GM12878 (cell line): ENCODE measurements at regions not wholly inside any gene's neighbourhood (a gene's known extent, or its start where the extent isn't known, plus 50 kb on each side); places are given as distances from the start of the nearest gene placed in this dataset.

Experiments used
- ATAC-seq: fragments of 200-7000 bp; cut with Tn5 transposase; 3 replicates; pipeline ENCODE4 v1.9.1; 2020; ENCODE audit warnings: mild to moderate bottlenecking, moderate library complexity
- BruUV-seq: library from RNA; stranded (reverse); fragments of 400-500 nt; replicated peaks from 2 replicates; lab custom pipeline; 2021; lab: Mats Ljungman, UMichigan
- CTCF ChIA-PET: fragments of 300-600 bp; sonication (Branson Sonifier 250); formaldehyde crosslinking; extraction: SDS; loops from one replicate; lab custom pipeline; 2021; ENCODE audit warnings: inconsistent platforms; lab: Yijun Ruan, JAX
- POLR2A ChIA-PET: fragments of 350-600 bp; formaldehyde crosslinking; extraction: SDS; loops from one replicate; lab custom pipeline; 2021; ENCODE audit warnings: inconsistent platforms; lab: Charles Lee
- RAD21 ChIA-PET: fragments of 300-600 bp; sonication (Branson Sonifier 250); formaldehyde crosslinking; loops from one replicate; lab custom pipeline; 2023; ENCODE audit warnings: antibody characterized with exemption; ENCODE audit not compliant: unreplicated experiment; lab: Charles Lee
- SMC1A ChIA-PET: fragments of 300-600 bp; sonication (Branson Sonifier 250); formaldehyde crosslinking; loops from one replicate; lab custom pipeline; 2023; ENCODE audit not compliant: unreplicated experiment, uncharacterized antibody; lab: Charles Lee
- DNase-seq: peaks from one replicate; pipeline ENCODE4 v3.0.0-alpha.2; 2011; ENCODE audit warnings: low read depth, low spot score
- FAIRE-seq: peaks from 3 replicates; lab custom pipeline; 2011; peaks lifted over from hg19 to GRCh38; lab: Jason Lieb, UNC
- H2AFZ ChIP-seq: 2 replicates; pipeline ENCODE4 v1.6.0; 2011; ENCODE audit warnings: low read depth, low read length, control low read depth; ENCODE audit not compliant: control insufficient read depth
- H3K27ac ChIP-seq: 2 replicates; pipeline ENCODE4 v1.5.1; 2011; ENCODE audit warnings: control low read depth; ENCODE audit not compliant: control insufficient read depth, insufficient read depth
- H3K27me3 ChIP-seq, 2 experiments: replicated peaks in 1 of 2; 2 replicates each; pipeline versions ENCODE4 v1.6.0 to v1.6.1; 2011; ENCODE audit warnings: low read length in 1 of 2; ENCODE audit not compliant: control insufficient read depth in 2 of 2, insufficient read depth in 2 of 2
- H3K36me3 ChIP-seq, 2 experiments: 2 replicates each; pipeline ENCODE4 v1.5.1; 2011; ENCODE audit warnings: low read length in 1 of 2; ENCODE audit not compliant: control insufficient read depth in 2 of 2, insufficient read depth in 2 of 2
- H3K4me1 ChIP-seq: 2 replicates; pipeline ENCODE4 v1.6.1; 2011; ENCODE audit warnings: mild to moderate bottlenecking, low read length, moderate library complexity, mixed read lengths; ENCODE audit not compliant: control insufficient read depth, insufficient read depth
- H3K4me2 ChIP-seq: 2 replicates; pipeline ENCODE4 v1.6.0; 2011; ENCODE audit warnings: control low read depth; ENCODE audit not compliant: control insufficient read depth, insufficient read depth
- H3K4me3 ChIP-seq: fragments of 200-600 bp; sonication (generic); 2 replicates; pipeline ENCODE4 v1.5.1; 2016
- H3K79me2 ChIP-seq: 2 replicates; pipeline ENCODE4 v1.6.0; 2011; ENCODE audit warnings: low read length; ENCODE audit not compliant: control insufficient read depth, insufficient read depth
- H3K9ac ChIP-seq: 2 replicates; pipeline ENCODE4 v1.8.0; 2011; ENCODE audit warnings: low read length, control low read depth, mixed read lengths; ENCODE audit not compliant: control insufficient read depth, insufficient read depth
- H3K9me3 ChIP-seq: replicated peaks from 3 replicates; pipeline ENCODE4 v1.5.1; 2011; ENCODE audit warnings: mild to moderate bottlenecking, low read length; ENCODE audit not compliant: control insufficient read depth, insufficient read depth
- H4K20me1 ChIP-seq: 2 replicates; pipeline ENCODE4 v1.6.0; 2011; ENCODE audit not compliant: control insufficient read depth, insufficient read depth
- ATF2 ChIP-seq: IDR thresholded peaks from 2 replicates; pipeline ENCODE4 v1.6.1; 2012; ENCODE audit warnings: low read length, inconsistent platforms
- CBX3 ChIP-seq: fragments of 200-600 bp; sonication (generic); IDR thresholded peaks from 2 replicates; pipeline ENCODE4 v1.6.1; 2016; ENCODE audit warnings: low read depth, borderline replicate concordance
- CBX5 ChIP-seq: sonication (generic); IDR thresholded peaks from 2 replicates; pipeline ENCODE4 v1.6.1; 2016; ENCODE audit warnings: low read depth, moderate library complexity, mild to moderate bottlenecking, inconsistent platforms
- CHD2 ChIP-seq: IDR thresholded peaks from 2 replicates; pipeline ENCODE4 v1.6.1; 2011; ENCODE audit warnings: low read depth, low read length, improper control_type of control experiment, borderline replicate concordance
- CREM ChIP-seq: IDR thresholded peaks from 2 replicates; pipeline ENCODE4 v1.6.1; 2014; ENCODE audit warnings: antibody characterized with exemption, low read depth
- CTCF ChIP-seq, 3 experiments: IDR thresholded peaks in 2 of 3; conservative IDR thresholded peaks in 1 of 3; 2 replicates each; pipeline ENCODE4 v1.5.1; 2011; ENCODE audit warnings: low read depth in 3 of 3, low read length in 3 of 3, mild to moderate bottlenecking in 3 of 3, control low read depth in 2 of 3, moderate library complexity in 2 of 3, inconsistent platforms in 1 of 3, mixed read lengths in 1 of 3; ENCODE audit not compliant: control insufficient read depth in 2 of 3, insufficient read depth in 1 of 3; ENCODE audit errors: extremely low read depth in 1 of 3
- DPF2 ChIP-seq: fragments of 450-650 bp; IDR thresholded peaks from 2 replicates; pipeline ENCODE4 v1.6.1; 2017; ENCODE audit warnings: mild to moderate bottlenecking
- EGR1 ChIP-seq, 2 experiments: IDR thresholded peaks; 1 replicate in 1 of 2; 2 replicates in 1 of 2; pipeline ENCODE4 v1.6.1; 2011 to 2012; ENCODE audit warnings: low read depth in 2 of 2, low read length in 2 of 2, borderline replicate concordance in 1 of 2, mild to moderate bottlenecking in 1 of 2, moderate library complexity in 1 of 2
- ESRRA ChIP-seq: IDR thresholded peaks from 2 replicates; pipeline ENCODE4 v1.6.1; 2012; ENCODE audit warnings: mild to moderate bottlenecking, low read length, improper control_type of control experiment
- GABPA ChIP-seq: IDR thresholded peaks from 2 replicates; pipeline ENCODE4 v1.6.1; 2014; ENCODE audit warnings: antibody characterized with exemption, low read depth, mild to moderate bottlenecking, inconsistent platforms
- HDGF ChIP-seq: fragments of 450-650 bp; IDR thresholded peaks from 2 replicates; pipeline ENCODE4 v1.6.1; 2016; ENCODE audit warnings: antibody characterized with exemption
- JUND ChIP-seq: IDR thresholded peaks from 2 replicates; pipeline ENCODE4 v1.6.1; 2012; ENCODE audit warnings: low read depth, mild to moderate bottlenecking, low read length, improper control_type of control experiment, moderate library complexity
- MTA2 ChIP-seq: fragments of 450-650 bp; IDR thresholded peaks from 2 replicates; pipeline ENCODE4 v1.6.1; 2016; ENCODE audit warnings: low read depth, mild to moderate bottlenecking, moderate library complexity
- MYB ChIP-seq: fragments of 150-350 bp; IDR thresholded peaks from 2 replicates; pipeline ENCODE4 v1.6.1; 2014; ENCODE audit warnings: mild to moderate bottlenecking, low read depth, low read length, borderline replicate concordance
- RAD21 ChIP-seq: IDR thresholded peaks from 2 replicates; pipeline ENCODE4 v1.6.1; 2011; ENCODE audit warnings: mild to moderate bottlenecking, low read depth, low read length, moderate library complexity; ENCODE audit not compliant: insufficient read depth
- RELA ChIP-seq: fragments of 450-650 bp; IDR thresholded peaks from 2 replicates; pipeline ENCODE4 v1.8.0; 2014; ENCODE audit warnings: borderline replicate concordance; ENCODE audit not compliant: partially characterized antibody
- RUNX3 ChIP-seq: IDR thresholded peaks from 2 replicates; pipeline ENCODE4 v1.6.1; 2012; ENCODE audit warnings: low read length, inconsistent platforms
- SMC3 ChIP-seq: IDR thresholded peaks from 2 replicates; pipeline ENCODE4 v1.6.1; 2011; ENCODE audit warnings: low read length, improper control_type of control experiment, borderline replicate concordance
- STAT1 ChIP-seq: fragments of 450-650 bp; conservative IDR thresholded peaks from 2 replicates; pipeline ENCODE4 v1.6.1; 2014; ENCODE audit warnings: antibody characterized with exemption, mild to moderate bottlenecking
- TAF1 ChIP-seq: IDR thresholded peaks from 2 replicates; pipeline ENCODE4 v1.6.1; 2011; ENCODE audit warnings: mild to moderate bottlenecking, low read depth, low read length, borderline replicate concordance
- TCF7 ChIP-seq: IDR thresholded peaks from 2 replicates; pipeline ENCODE4 v1.6.1; 2014; ENCODE audit warnings: antibody characterized with exemption, borderline replicate concordance
- USF1 ChIP-seq: IDR thresholded peaks from 2 replicates; pipeline ENCODE4 v1.6.1; 2011; ENCODE audit warnings: borderline replicate concordance, low read depth, mild to moderate bottlenecking, moderate library complexity, mixed read lengths, low read length; ENCODE audit not compliant: insufficient read depth; ENCODE audit errors: extremely low read length
- ZBED1 ChIP-seq: IDR thresholded peaks from 2 replicates; pipeline ENCODE4 v1.6.1; 2016; ENCODE audit warnings: borderline replicate concordance
- ZZZ3 ChIP-seq: IDR thresholded peaks from 2 replicates; pipeline ENCODE4 v1.6.1; 2011; ENCODE audit warnings: low read depth; ENCODE audit not compliant: control insufficient read depth, insufficient read length
- WGBS: methylation state at CpG from one replicate; pipeline ENCODE4 v1.1.6; 2016; ENCODE audit warnings: low lambda C conversion rate; ENCODE audit not compliant: insufficient replicate concordance, insufficient coverage; ENCODE audit errors: missing lambda C conversion rate; 5-methylcytosine and 5-hydroxymethylcytosine counted together
- in situ Hi-C: fragments of 300-500 bp; cut with MboI; formaldehyde crosslinking; loops from 9 replicates; pipeline ENCODE4 v1.14.3; 2018; ENCODE audit warnings: mixed read lengths
- intact Hi-C: fragments of 100-400 bp; cut with micrococcal nuclease; formaldehyde crosslinking; loops from one replicate; pipeline ENCODE4 v1.14.2; 2022; ENCODE audit not compliant: unreplicated experiment

- Histone ChIP-seq H4K20me1 (no peaks in the 10 kb centered on the region), H3K36me3 (no peaks in the 10 kb centered on the region), H3K4me2 (no peak overlapping the region), H3K9me3 (no peaks in the 10 kb centered on the region; the same call in 2 of the 3 replicates), H3K27ac (no peak overlapping the region), H3K4me3 (no peak overlapping the region), H2AFZ (no peak overlapping the region), H3K4me1 (no peaks in the 10 kb centered on the region), H3K79me2 (no peaks in the 10 kb centered on the region), H3K9ac (no peak overlapping the region), H3K27me3 (no peaks in the 10 kb centered on the region)
- RAD21 ChIA-PET = no interaction called here
- in situ Hi-C loops (no loop called here), intact Hi-C loops (no loop called here)
- ATAC-seq = peak; percentile 85
- no peak for DNase-seq
- BruUV-seq = no TSS peak
- FAIRE-seq = peak; percentile 65
- WGBS = 23% methylated on average over 2 of the region's 2 CpGs
- CTCF ChIA-PET = no interaction called here
- SMC1A ChIA-PET = interaction anchor here (1.3 kb wide), 1 partner anchor 20 kb away, joined by 3 read pairs; no protein-coding TSS in a partner anchor
- POLR2A ChIA-PET = interaction anchor here (0.7 kb wide), 1 partner anchor 936 kb away, joined by 6 read pairs; no protein-coding TSS in a partner anchor
- TF ChIP-seq MTA2 (no peak), JUND (no peak), TCF7 (no peak), STAT1 (no peak), CBX5 (no peak), RAD21 (peak; percentile 48), ESRRA (no peak), CTCF (IDR thresholded peaks at IDR 0.05 in 2 of 3, conservative IDR thresholded peaks at IDR 0.05 in 1 of 3; ENCODE audit: control insufficient read depth in 2 of 3, extremely low read depth in 1 of 3, insufficient read depth in 1 of 3, low read depth in 3 of 3, low read length in 3 of 3) (peak; percentile 38 to 45 (median 42); a peak in 5 of 6 replicates), CBX3 (no peak), ZZZ3 (no peak), RUNX3 (no peak), HDGF (no peak), TAF1 (no peak), EGR1 (IDR thresholded peaks at IDR 0.05; ENCODE audit: borderline replicate concordance in 1 of 2, low read depth in 2 of 2, low read length in 2 of 2) (no peak), GABPA (no peak), CREM (no peak), SMC3 (peak; percentile 33; the same call in 1 of the 2 replicates), ATF2 (no peak), RELA (no peak), USF1 (no peak), CHD2 (no peak), ZBED1 (no peak), DPF2 (no peak), MYB (no peak)
Observed at GRCh38 chr9:79233542-79233941, 338.2 kb upstream of the TLE4 start.
